Gastrocnemius medialis (tissue), 4 donors: ENCODE measurements at regions not wholly inside any gene's neighbourhood (a gene's known extent, or its start where the extent isn't known, plus 50 kb on each side); places are given as distances from the start of the nearest gene placed in this dataset.

Experiments used
- ATAC-seq, 2 donors: fragments of 150-250 bp; one replicate each; pipeline ENCODE4 v1.9.1; 2016
- DNase-seq, 2 donors: peaks; one replicate each; pipeline ENCODE4 v3.0.0-alpha.2; 2019
- H3K27ac ChIP-seq, 4 donors: fragments of 200-600 bp; sonication (generic); 1 replicate in 1 of 4; 2 replicates in 3 of 4; pipeline ENCODE4 v1.5.1; 2016 to 2018; ENCODE audit warnings: mild to moderate bottlenecking in 2 of 4, moderate library complexity in 1 of 4
- H3K27me3 ChIP-seq, 3 donors: fragments of 200-600 bp; sonication (generic) in 2 of 3; 1 replicate in 1 of 3; 2 replicates in 2 of 3; pipeline versions ENCODE4 v1.5.1 to v1.6.0; 2016 to 2019; ENCODE audit warnings: mild to moderate bottlenecking in 1 of 3, moderate library complexity in 1 of 3
- H3K36me3 ChIP-seq, 2 donors: fragments of 200-600 bp; sonication (generic) in 1 of 2; one replicate each; pipeline ENCODE4 v1.5.1; 2017 to 2018
- H3K4me1 ChIP-seq, 2 donors: fragments of 200-600 bp; sonication (generic) in 1 of 2; one replicate each; pipeline ENCODE4 v1.5.1; 2016 to 2017; ENCODE audit warnings: mild to moderate bottlenecking in 2 of 2
- H3K4me3 ChIP-seq, 4 donors: fragments of 200-600 bp; sonication (generic) in 3 of 4; 1 replicate in 1 of 4; 2 replicates in 3 of 4; pipeline ENCODE4 v1.5.1; 2016 to 2019; ENCODE audit warnings: mild to moderate bottlenecking in 2 of 4
- H3K9me3 ChIP-seq, 3 donors: fragments of 200-600 bp; sonication (generic) in 2 of 3; 1 replicate in 1 of 3; 2 replicates in 2 of 3; pipeline ENCODE4 v1.5.1; 2016 to 2019
- CTCF ChIP-seq, 5 experiments: fragments of 450-650 bp in 3 of 5; fragments of 200-600 bp in 2 of 5; sonication (generic) in 2 of 5; IDR thresholded peaks in 4 of 5; conservative IDR thresholded peaks in 1 of 5; 1 replicate in 4 of 5; 2 replicates in 1 of 5; pipeline ENCODE4 v1.5.1; 2016 to 2019; ENCODE audit warnings: antibody characterized with exemption in 5 of 5, mild to moderate bottlenecking in 3 of 5, moderate library complexity in 3 of 5
- POLR2A ChIP-seq, 2 donors: fragments of 450-650 bp; IDR thresholded peaks; one replicate each; pipeline ENCODE4 v1.6.1; 2017; ENCODE audit warnings: antibody characterized with exemption in 2 of 2, mild to moderate bottlenecking in 2 of 2, moderate library complexity in 2 of 2
- in situ Hi-C, 4 donors: fragments of 200-750 bp; cut with MboI; loops; one replicate each; pipeline versions ENCODE4 v1.15.0 to v1.8.0; 2017; ENCODE audit warnings: low sequenced_read_pairs in 4 of 4
- intact Hi-C: fragments of 100-400 bp; cut with DNase I; formaldehyde crosslinking; loops from one replicate; pipeline ENCODE4 v1.15.1; 2023; ENCODE audit warnings: low total_unique reads

GRCh38 chr11:112542479-112542878 lies 281.8 kb upstream of the PLET1 start:
- no peak for TF ChIP-seq CTCF (IDR thresholded peaks at IDR 0.05 in 4 of 5, conservative IDR thresholded peaks at IDR 0.05 in 1 of 5)
- no peak for TF ChIP-seq POLR2A (IDR thresholded peaks at IDR 0.05)
- no peak for ATAC-seq
- Histone ChIP-seq H3K4me1 (peaks cover 0 to 12% of the 10 kb centered on the region in 2 donors), H3K4me3 (no peak overlapping the region), H3K27ac (no peak overlapping the region), H3K27me3 (no peaks in the 10 kb centered on the region), H3K36me3 (no peaks in the 10 kb centered on the region), H3K9me3 (no peaks in the 10 kb centered on the region)
- DNase-seq = no peak
- intact Hi-C loops = no loop called here
- in situ Hi-C loops = no loop called here

GRCh38 chr11:112543390-112543789 lies 282.7 kb upstream of the PLET1 start:
- H3K27ac ChIP-seq = no peak overlapping the region
- no peaks in the 10 kb centered on the region for H3K9me3 ChIP-seq
- H3K27me3 ChIP-seq = no peaks in the 10 kb centered on the region
- TF ChIP-seq CTCF (IDR thresholded peaks at IDR 0.05 in 4 of 5, conservative IDR thresholded peaks at IDR 0.05 in 1 of 5) (no peak), POLR2A (IDR thresholded peaks at IDR 0.05) (no peak)
- DNase-seq (no peak), ATAC-seq (no peak)
- H3K4me3 ChIP-seq = no peak overlapping the region
- in situ Hi-C loops (no loop called here), intact Hi-C loops (no loop called here)
- peaks cover 0 to 12% of the 10 kb centered on the region in 2 donors for H3K4me1 ChIP-seq
- no peaks in the 10 kb centered on the region for H3K36me3 ChIP-seq

- in situ Hi-C loops (no loop called here), intact Hi-C loops (no loop called here)
- ATAC-seq = peak in 1 of 2 donors; percentile 54
- Histone ChIP-seq H3K4me3 (no peak overlapping the region), H3K4me1 (peaks cover 3 to 5% of the 10 kb centered on the region in 2 donors), H3K27me3 (no peaks in the 10 kb centered on the region), H3K9me3 (no peaks in the 10 kb centered on the region), H3K36me3 (no peaks in the 10 kb centered on the region), H3K27ac (no peak overlapping the region)
- DNase-seq = no peak
- TF ChIP-seq POLR2A (IDR thresholded peaks at IDR 0.05) = no peak
- TF ChIP-seq CTCF (IDR thresholded peaks at IDR 0.05 in 4 of 5, conservative IDR thresholded peaks at IDR 0.05 in 1 of 5) = no peak
Measured at GRCh38 chr11:112548641-112549040, 288.0 kb upstream of the PLET1 start.

GRCh38 chr11:112553205-112553731 lies 292.6 kb upstream of the PLET1 start:
- TF ChIP-seq CTCF (IDR thresholded peaks at IDR 0.05 in 4 of 5, conservative IDR thresholded peaks at IDR 0.05 in 1 of 5) = no peak
- TF ChIP-seq POLR2A (IDR thresholded peaks at IDR 0.05) = no peak
- Histone ChIP-seq H3K4me1 (peaks cover 3 to 5% of the 10 kb centered on the region in 2 donors), H3K9me3 (no peaks in the 10 kb centered on the region), H3K36me3 (no peaks in the 10 kb centered on the region), H3K27me3 (no peaks in the 10 kb centered on the region), H3K27ac (no peak overlapping the region), H3K4me3 (no peak overlapping the region)
- intact Hi-C loops = loop anchor here (10.0 kb wide), 1 partner anchor 328 kb away; the partner anchor contains the start of gene PTS
- in situ Hi-C loops = loop anchor here in 2 of 4 donors (10.0 kb wide), 1 partner anchor 268 kb away; no protein-coding TSS in a partner anchor
- DNase-seq (no peak), ATAC-seq (no peak)

GRCh38 chr11:112554586-112554985 lies 293.9 kb upstream of the PLET1 start:
- intact Hi-C loops = loop anchor here (10.0 kb wide), 1 partner anchor 330 kb away; the partner anchor contains the start of gene PTS
- no peaks in the 10 kb centered on the region for H3K9me3 ChIP-seq
- ATAC-seq (no peak), DNase-seq (no peak)
- no peak overlapping the region for H3K4me3 ChIP-seq
- H3K36me3 ChIP-seq = no peaks in the 10 kb centered on the region
- no peak for TF ChIP-seq CTCF (IDR thresholded peaks at IDR 0.05 in 4 of 5, conservative IDR thresholded peaks at IDR 0.05 in 1 of 5)
- H3K4me1 ChIP-seq = no peaks in the 10 kb centered on the region
- H3K27ac ChIP-seq = no peak overlapping the region
- no peaks in the 10 kb centered on the region for H3K27me3 ChIP-seq
- in situ Hi-C loops = loop anchor here in 2 of 4 donors (10.0 kb wide), 1 partner anchor 270 kb away; no protein-coding TSS in a partner anchor
